ENCODE measurements at regions not wholly inside any gene's neighbourhood (a gene's known extent, or its start where the extent isn't known, plus 50 kb on each side); places are given as distances from the start of the nearest gene placed in this dataset.

DNA sequence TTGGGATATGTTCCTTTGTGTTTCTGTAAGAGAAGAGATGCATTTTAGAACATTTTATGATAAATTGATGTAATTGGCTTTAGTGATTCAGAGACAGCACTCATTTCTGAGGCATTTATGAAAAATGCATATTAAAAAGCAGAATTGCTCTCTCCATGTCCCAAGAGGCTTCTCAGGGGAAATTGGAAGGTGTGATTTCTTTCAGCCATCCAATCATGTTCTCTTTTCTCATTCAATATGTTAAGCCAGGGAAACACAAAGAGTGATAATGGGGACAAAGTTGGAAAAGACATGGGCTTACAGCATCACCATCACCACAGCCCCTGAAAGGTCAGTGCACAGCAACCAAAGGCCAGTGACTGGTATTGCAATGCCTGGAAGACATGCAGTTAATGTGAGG is 129.9 kb upstream of the COL1A2 start:
- no peaks in the 10 kb centered on the region for H3K36me3 ChIP-seq
- H3K9me3 ChIP-seq = no peaks in the 10 kb centered on the region
- TF ChIP-seq, protein P1, sequence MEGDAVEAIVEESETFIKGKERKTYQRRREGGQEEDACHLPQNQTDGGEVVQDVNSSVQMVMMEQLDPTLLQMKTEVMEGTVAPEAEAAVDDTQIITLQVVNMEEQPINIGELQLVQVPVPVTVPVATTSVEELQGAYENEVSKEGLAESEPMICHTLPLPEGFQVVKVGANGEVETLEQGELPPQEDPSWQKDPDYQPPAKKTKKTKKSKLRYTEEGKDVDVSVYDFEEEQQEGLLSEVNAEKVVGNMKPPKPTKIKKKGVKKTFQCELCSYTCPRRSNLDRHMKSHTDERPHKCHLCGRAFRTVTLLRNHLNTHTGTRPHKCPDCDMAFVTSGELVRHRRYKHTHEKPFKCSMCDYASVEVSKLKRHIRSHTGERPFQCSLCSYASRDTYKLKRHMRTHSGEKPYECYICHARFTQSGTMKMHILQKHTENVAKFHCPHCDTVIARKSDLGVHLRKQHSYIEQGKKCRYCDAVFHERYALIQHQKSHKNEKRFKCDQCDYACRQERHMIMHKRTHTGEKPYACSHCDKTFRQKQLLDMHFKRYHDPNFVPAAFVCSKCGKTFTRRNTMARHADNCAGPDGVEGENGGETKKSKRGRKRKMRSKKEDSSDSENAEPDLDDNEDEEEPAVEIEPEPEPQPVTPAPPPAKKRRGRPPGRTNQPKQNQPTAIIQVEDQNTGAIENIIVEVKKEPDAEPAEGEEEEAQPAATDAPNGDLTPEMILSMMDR (IDR thresholded peaks at IDR 0.05) = no peak
- H3K27ac ChIP-seq = no peak overlapping the region
- no peaks in the 10 kb centered on the region for H3K4me1 ChIP-seq (ENCODE audit: control insufficient read depth in 1 of 2, insufficient read depth in 1 of 2, low read depth in 1 of 2, low read length in 1 of 2)
- H3K27me3 ChIP-seq = no peaks in the 10 kb centered on the region
- H3K4me3 ChIP-seq (ENCODE audit: low read depth in 1 of 2, low read length in 1 of 2) = no peak overlapping the region

DNA sequence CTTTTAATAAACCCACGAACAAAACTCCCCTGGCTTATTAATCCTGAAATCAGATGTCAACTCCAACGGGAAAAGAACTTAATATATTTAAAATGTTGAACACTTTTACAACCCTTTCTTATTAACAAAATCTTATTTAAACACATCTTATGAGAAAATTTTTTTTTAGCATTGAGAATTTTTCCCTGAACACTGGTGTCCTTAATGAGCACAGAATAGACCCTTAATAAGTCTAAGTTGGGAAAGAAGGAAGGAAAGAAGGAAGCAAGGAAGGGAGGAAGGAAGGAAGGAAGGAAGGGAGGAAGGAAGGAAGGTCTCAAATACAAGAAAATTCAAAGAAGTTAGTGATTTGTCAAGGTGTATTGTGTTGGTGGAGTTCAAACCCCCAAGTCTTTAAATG is 129.2 kb upstream of the COL1A2 start:
- no peaks in the 10 kb centered on the region for H3K9me3 ChIP-seq
- H3K36me3 ChIP-seq = no peaks in the 10 kb centered on the region
- no peak overlapping the region for H3K4me3 ChIP-seq (ENCODE audit: low read depth in 1 of 2, low read length in 1 of 2)
- H3K27ac ChIP-seq = no peak overlapping the region
- no peaks in the 10 kb centered on the region for H3K27me3 ChIP-seq
- TF ChIP-seq, protein P1 (IDR thresholded peaks at IDR 0.05) = no peak
- no peaks in the 10 kb centered on the region for H3K4me1 ChIP-seq (ENCODE audit: control insufficient read depth in 1 of 2, insufficient read depth in 1 of 2, low read depth in 1 of 2, low read length in 1 of 2)

DNA sequence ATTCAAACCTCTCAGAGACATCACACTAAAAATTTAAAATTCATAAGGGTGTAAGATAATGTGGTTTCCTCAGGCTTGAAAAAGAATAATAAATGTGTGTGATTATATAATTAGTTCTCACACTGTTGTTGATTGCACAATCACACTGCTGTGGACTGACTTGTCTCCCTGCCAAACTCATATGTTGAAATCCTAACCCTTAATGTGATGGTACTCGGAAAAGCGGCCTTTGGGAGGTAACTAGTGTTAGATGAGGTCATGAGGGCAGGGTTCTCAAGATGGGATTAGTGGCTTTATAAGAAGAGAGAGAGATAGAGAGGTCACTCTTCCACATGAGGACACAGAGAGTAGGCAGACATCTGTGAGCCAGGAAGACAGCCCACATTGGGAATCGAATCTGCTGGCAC is 128.5 kb upstream of the COL1A2 start:
- TF ChIP-seq, protein P1 (IDR thresholded peaks at IDR 0.05) = no peak

DNA sequence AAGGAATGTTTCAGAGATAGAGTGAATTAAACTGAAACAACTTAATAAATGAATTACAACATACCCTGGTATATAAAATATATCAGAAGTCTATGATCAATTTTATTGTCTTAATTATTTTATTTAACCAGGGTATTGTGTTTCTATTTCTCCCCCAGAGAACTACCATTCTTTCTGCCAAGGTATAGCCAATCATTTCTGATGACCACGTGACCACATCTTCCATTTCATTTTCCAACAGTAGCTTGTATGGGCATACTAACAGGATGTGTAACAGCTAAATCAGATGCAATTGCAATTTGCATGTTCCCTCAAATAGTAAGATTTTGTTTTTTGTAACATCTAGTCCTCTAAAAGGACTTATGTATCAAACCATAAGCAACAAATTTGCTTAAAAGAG is 123.9 kb upstream of the COL1A2 start:
- no peak overlapping the region for H3K27ac ChIP-seq
- H3K27me3 ChIP-seq = no peaks in the 10 kb centered on the region
- no peaks in the 10 kb centered on the region for H3K4me1 ChIP-seq (ENCODE audit: control insufficient read depth in 1 of 2, insufficient read depth in 1 of 2, low read depth in 1 of 2, low read length in 1 of 2)
- no peaks in the 10 kb centered on the region for H3K9me3 ChIP-seq
- H3K36me3 ChIP-seq = no peaks in the 10 kb centered on the region
- TF ChIP-seq, protein P1 (IDR thresholded peaks at IDR 0.05) = no peak
- H3K4me3 ChIP-seq (ENCODE audit: low read depth in 1 of 2, low read length in 1 of 2) = no peak overlapping the region

More for the DNA sequence above, 128.5 kb upstream of the COL1A2 start:
- H3K36me3 ChIP-seq = no peaks in the 10 kb centered on the region
- H3K9me3 ChIP-seq = no peaks in the 10 kb centered on the region
- no peak overlapping the region for H3K27ac ChIP-seq
- no peaks in the 10 kb centered on the region for H3K27me3 ChIP-seq
- H3K4me1 ChIP-seq (ENCODE audit: control insufficient read depth in 1 of 2, insufficient read depth in 1 of 2, low read depth in 1 of 2, low read length in 1 of 2) = no peaks in the 10 kb centered on the region
- H3K4me3 ChIP-seq (ENCODE audit: low read depth in 1 of 2, low read length in 1 of 2) = no peak overlapping the region

DNA sequence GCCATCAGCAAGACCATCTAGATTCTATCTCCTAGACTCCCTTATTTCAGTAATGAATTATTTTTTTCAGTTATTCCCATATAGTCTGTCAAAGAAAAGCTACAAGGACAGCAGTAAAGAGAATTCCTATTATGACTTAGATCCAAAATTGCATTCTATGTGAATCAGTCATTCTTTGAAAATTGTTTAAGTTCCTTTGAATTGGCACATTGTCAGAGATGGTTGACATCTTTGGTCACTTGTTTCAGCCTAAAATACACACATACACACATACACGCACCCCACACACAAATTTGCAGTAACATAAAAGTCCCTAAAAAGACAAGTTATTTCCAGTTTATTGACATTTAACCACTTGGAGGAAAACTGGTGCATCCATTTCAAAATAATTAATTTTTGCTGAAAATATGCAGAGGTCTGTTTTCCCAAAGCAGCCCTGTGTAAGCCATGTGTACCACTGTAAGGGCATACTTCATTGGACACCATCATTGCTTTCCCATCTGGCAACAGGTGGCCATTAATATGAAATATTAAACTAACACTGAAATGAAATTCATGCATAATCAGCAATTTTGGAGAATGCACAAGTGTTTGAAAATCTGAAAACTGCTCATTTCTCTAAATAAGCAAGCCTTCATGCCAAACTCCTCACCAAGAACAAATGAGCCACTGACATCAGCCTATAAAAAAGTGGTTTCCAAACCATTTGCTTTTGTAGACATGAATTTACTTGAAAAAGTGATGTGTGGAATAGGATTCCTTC is 121.7 kb upstream of the COL1A2 start:
- Histone ChIP-seq H3K9me3 (no peaks in the 10 kb centered on the region), H3K36me3 (no peaks in the 10 kb centered on the region), H3K4me3 (ENCODE audit: low read depth in 1 of 2, low read length in 1 of 2) (no peak overlapping the region), H3K27ac (no peak overlapping the region), H3K4me1 (ENCODE audit: control insufficient read depth in 1 of 2, insufficient read depth in 1 of 2, low read depth in 1 of 2, low read length in 1 of 2) (no peaks in the 10 kb centered on the region), H3K27me3 (no peaks in the 10 kb centered on the region)
- TF ChIP-seq, protein P1 (IDR thresholded peaks at IDR 0.05) = no peak

Measured in neutrophil (primary cell).